ENCODE measurements at regions not wholly inside any gene's neighbourhood (a gene's known extent, or its start where the extent isn't known, plus 50 kb on each side); places are given as distances from the start of the nearest gene placed in this dataset.

- TF ChIP-seq POLR2A (IDR thresholded peaks at IDR 0.05; ENCODE audit: extremely low read depth, insufficient read length) (no peak), MYC (IDR thresholded peaks at IDR 0.05; ENCODE audit: low read depth, low read length) (no peak)
- TF ChIP-seq, protein P1, sequence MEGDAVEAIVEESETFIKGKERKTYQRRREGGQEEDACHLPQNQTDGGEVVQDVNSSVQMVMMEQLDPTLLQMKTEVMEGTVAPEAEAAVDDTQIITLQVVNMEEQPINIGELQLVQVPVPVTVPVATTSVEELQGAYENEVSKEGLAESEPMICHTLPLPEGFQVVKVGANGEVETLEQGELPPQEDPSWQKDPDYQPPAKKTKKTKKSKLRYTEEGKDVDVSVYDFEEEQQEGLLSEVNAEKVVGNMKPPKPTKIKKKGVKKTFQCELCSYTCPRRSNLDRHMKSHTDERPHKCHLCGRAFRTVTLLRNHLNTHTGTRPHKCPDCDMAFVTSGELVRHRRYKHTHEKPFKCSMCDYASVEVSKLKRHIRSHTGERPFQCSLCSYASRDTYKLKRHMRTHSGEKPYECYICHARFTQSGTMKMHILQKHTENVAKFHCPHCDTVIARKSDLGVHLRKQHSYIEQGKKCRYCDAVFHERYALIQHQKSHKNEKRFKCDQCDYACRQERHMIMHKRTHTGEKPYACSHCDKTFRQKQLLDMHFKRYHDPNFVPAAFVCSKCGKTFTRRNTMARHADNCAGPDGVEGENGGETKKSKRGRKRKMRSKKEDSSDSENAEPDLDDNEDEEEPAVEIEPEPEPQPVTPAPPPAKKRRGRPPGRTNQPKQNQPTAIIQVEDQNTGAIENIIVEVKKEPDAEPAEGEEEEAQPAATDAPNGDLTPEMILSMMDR (IDR thresholded peaks at IDR 0.05; ENCODE audit: low read depth, low read length): no peak
- TF ChIP-seq, protein P2, sequence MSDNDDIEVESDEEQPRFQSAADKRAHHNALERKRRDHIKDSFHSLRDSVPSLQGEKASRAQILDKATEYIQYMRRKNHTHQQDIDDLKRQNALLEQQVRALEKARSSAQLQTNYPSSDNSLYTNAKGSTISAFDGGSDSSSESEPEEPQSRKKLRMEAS (IDR thresholded peaks at IDR 0.05; ENCODE audit: low read depth, low read length): no peak
Observed at GRCh38 chr18:78918707-78919106, 60.9 kb upstream of the SALL3 start.
